ENCODE measurements at regions not wholly inside any gene's neighbourhood (a gene's known extent, or its start where the extent isn't known, plus 50 kb on each side); places are given as distances from the start of the nearest gene placed in this dataset.

DNA sequence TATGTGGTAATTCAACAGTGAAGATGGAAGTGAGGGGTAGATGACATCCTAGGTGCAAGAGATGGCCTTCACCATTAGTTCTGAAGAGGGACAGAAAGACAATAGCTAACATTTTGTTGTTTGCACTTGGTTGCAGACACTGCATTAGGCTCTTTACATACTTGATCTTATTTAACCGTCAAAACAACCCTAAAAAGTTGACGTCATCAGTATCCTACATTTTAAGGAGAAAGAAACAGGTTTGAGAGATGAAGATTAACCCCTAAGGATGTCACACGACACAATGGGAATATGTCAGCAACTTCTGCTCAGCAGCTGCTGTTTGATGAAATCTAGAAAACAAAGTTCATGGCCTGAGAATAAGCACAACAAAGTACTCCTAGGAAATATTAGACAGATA lies 72.6 kb upstream of the MC3R start:
- DNase-seq (ENCODE audit: low spot score), result no peak

- no peak for DNase-seq (ENCODE audit: low spot score)
These were observed 70.3 kb upstream of the MC3R start for GRCh38 chr20:56178219-56178618.

- DNase-seq (ENCODE audit: low spot score), result no peak
These were observed 69.5 kb upstream of the MC3R start for GRCh38 chr20:56179051-56179450.

GRCh38 chr20:56181583-56181982 lies 66.9 kb upstream of the MC3R start:
- DNase-seq (ENCODE audit: low spot score), result no peak

- peak; percentile 11 for DNase-seq (ENCODE audit: low spot score)
These were observed 60.9 kb upstream of the MC3R start for GRCh38 chr20:56187534-56188165.

DNA sequence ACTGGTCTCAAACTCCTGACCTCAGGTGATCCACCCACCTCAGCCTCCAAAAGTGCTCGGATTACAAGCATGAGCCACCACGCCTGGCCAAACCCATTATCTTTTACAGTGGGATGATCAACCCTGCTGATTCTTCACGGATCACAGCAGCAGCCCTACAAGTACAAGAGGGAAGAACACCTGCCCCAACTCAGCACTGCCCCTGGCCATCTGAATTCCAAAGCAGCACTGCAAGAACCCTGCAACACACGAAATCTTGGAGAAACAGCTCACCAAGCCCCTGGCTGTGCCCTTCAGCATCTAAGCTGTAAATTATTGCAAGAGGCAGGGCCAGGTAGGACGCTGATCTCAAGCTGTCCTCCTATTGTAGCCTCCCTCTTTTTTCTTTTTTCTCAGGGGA lies 54.5 kb upstream of the MC3R start:
- no peak for DNase-seq (ENCODE audit: low spot score)

GRCh38 chr20:56195946-56196345 lies 52.6 kb upstream of the MC3R start:
- no peak for DNase-seq (ENCODE audit: low spot score)

Data from globus pallidus (tissue), 1 donor.